ENCODE measurements at regions not wholly inside any gene's neighbourhood (a gene's known extent, or its start where the extent isn't known, plus 50 kb on each side); places are given as distances from the start of the nearest gene placed in this dataset.

DNA sequence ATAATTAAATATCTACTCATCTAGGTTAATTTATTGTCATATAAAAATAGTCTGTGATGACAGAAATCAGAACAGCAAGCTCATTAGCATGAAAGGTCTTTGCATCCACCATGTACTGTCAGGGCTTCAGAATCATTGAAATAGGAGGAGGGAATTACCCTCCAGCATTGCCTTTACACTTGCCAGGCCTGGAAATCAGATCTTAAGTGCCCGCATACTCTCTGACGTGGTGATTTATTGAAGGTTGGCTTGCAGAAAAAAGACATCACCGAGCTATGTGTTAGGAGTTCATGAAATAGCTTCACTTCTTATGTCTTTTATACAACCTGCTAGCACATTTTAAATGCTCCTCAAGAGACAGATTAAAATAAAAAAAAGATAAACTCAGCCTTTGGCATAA lies 661.7 kb upstream of the SLITRK1 start:
- TF ChIP-seq, protein P1, sequence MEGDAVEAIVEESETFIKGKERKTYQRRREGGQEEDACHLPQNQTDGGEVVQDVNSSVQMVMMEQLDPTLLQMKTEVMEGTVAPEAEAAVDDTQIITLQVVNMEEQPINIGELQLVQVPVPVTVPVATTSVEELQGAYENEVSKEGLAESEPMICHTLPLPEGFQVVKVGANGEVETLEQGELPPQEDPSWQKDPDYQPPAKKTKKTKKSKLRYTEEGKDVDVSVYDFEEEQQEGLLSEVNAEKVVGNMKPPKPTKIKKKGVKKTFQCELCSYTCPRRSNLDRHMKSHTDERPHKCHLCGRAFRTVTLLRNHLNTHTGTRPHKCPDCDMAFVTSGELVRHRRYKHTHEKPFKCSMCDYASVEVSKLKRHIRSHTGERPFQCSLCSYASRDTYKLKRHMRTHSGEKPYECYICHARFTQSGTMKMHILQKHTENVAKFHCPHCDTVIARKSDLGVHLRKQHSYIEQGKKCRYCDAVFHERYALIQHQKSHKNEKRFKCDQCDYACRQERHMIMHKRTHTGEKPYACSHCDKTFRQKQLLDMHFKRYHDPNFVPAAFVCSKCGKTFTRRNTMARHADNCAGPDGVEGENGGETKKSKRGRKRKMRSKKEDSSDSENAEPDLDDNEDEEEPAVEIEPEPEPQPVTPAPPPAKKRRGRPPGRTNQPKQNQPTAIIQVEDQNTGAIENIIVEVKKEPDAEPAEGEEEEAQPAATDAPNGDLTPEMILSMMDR (IDR thresholded peaks at IDR 0.05), result no peak
- TF ChIP-seq POLR2A (IDR thresholded peaks at IDR 0.05), result no peak
